Medulla oblongata (tissue), 1 donor: ENCODE measurements at regions not wholly inside any gene's neighbourhood (a gene's known extent, or its start where the extent isn't known, plus 50 kb on each side); places are given as distances from the start of the nearest gene placed in this dataset.
"Not testable (repeated sequence)": the region's sequence is repeated elsewhere in the genome, so short reads cannot be mapped to it uniquely, and the experiment has no call there.

Source experiments
- DNase-seq: peaks from one replicate; pipeline ENCODE4 v3.0.0-alpha.2; 2015; ENCODE audit errors: extremely low spot score

- DNase-seq = no peak
These were observed 132.6 kb upstream of the ASCC3 start for GRCh38 chr6:101013612-101014195.

- DNase-seq = no peak
These were observed 134.4 kb upstream of the ASCC3 start for GRCh38 chr6:101015541-101015940.

DNA sequence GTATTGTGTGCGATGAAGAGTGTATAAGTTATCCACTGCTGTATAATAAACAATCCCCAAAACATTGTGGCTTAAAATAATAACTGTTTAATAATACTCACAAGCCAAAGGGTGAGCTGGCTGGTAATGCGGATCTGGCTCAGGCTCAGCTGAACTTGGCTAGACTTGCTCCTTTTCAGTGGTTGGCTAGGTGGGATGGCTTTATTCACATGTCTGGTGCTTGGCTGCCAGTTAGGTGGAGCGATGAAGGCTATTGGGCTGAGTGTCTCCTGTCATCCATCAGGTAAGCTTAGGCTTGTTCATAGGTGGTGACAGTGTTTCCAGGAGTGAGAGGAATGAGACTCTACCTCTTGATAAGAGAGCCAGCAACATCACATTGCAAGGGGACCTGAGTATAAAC is 135.0 kb upstream of the ASCC3 start:
- no peak for DNase-seq

DNA sequence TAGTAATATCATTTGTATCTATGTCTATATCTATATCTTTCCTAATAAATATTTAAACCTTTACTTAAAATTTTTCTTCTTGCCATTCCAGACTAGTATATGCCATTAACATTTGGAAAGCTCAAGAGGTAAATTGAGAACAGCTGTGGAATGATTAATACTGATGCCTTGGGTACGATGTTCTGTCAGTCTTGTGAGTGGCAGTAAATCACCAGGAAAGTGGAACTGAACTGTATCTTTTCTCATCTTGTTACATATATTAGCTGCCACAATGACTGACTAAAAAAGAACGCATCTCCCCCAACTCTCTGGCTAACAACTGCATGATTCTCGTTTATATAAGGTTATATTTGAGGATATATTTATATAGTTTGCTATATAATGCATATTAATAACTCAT is 137.0 kb upstream of the ASCC3 start:
- no peak for DNase-seq

DNA sequence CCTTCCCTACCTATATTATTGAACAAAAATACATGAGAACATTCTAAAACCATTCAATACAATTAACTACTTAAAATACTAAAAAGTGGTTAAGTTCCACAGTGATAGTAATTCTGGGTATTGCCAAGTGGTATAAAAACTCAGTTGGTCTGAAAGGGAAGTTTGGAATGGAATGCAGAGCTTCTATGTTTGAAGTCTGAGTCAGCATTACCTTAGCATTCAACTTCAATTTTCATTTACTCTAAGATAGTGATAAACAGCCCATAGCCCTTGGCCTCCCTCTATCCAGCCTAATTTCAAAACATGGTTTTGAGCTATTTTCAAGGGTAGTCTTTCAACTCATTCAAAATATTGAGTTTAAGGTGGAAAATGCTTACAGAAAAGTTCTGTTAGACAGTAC is 140.4 kb upstream of the ASCC3 start:
- no peak for DNase-seq

GRCh38 chr6:101042966-101043365 is 161.8 kb upstream of the ASCC3 start:
- no peak for DNase-seq

- DNase-seq = no peak
These were observed 177.2 kb upstream of the ASCC3 start for GRCh38 chr6:101058296-101058695.

DNA sequence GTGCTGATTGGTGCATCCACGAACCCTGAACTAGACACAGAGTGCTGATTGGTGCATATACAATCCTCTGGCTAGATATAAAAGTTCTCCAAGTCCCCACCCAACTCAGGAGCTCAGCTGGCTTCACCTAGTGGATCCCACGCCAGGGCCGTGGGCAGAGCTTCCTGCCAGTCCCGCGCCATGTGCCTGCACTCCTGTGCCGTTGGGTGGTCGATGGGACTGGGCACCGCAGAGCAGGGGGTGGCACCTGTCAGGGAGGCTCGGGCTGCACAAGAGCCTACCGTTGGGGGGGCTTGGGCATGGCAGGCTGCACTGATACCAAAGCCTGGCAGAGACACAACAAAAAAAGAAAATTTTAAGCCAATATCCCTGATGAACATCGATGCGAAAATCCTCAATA is 185.4 kb upstream of the ASCC3 start:
- no peak for DNase-seq

GRCh38 chr6:101069191-101069795 is 188.2 kb upstream of the ASCC3 start:
- DNase-seq = no peak

GRCh38 chr6:101070044-101070608 is 189.0 kb upstream of the ASCC3 start:
- no peak for DNase-seq

DNA sequence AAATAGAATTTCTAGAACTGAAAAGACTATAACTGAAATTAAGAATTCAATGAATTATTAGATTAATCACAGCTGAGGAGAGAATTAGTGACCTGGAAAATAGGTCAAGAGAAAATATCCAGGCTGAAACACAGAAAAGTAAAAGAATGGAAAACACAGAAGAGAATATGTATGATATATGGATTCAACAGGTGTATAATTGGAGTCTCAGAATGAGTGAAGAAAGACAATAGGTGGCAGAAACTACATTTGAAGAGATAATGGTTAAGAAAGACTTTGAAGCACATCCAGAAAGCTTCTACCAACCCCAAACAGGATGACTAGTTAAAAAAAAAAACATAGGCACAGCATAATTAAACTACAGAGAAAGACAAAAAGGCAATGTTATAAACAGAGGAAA is 196.2 kb upstream of the ASCC3 start:
- DNase-seq = no peak

DNA sequence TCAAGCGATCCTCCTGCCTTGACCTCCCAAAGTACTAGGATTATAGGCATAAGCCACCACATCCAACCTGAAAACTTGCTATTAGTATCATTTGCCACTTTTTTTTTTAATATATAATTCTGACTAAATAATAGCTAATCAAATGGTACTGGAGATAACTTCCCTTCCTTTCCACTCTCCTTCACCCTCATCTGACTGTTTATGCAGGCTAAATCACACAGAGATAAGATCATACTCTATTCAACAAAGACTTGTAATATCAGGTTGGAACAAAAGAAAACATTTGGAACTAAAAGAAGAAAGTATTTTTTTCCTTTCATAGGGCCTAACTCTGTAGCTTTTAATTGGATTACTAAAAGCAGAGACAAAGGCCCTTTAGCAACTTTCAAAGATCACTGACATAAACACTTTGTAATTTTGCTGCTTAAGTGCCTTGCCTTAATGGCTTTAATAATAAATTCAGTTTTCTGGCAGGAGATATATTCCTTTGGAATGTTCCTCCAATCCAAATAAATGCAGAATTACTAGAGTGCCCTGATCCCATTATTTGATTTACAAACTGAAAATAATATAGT is 198.7 kb upstream of the ASCC3 start:
- DNase-seq = no peak

DNA sequence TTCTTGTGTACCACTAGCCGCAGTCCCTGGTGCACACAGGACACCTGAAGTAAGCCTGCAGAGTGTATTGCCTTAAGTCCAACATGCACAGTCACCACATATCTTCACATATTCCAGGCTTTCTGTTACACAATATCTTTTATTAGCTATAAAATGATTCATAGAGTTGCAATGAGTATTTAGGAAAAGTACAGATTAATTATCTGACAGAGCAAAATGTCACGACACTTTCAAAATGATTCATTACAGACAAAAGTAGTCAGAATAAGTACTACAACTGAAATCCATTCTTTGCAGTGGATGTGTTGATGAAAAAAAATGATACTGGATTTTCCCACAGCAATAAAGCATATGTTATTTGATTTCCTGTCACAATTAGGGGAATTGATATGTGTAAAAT is 199.5 kb upstream of the ASCC3 start:
- DNase-seq = no peak

DNA sequence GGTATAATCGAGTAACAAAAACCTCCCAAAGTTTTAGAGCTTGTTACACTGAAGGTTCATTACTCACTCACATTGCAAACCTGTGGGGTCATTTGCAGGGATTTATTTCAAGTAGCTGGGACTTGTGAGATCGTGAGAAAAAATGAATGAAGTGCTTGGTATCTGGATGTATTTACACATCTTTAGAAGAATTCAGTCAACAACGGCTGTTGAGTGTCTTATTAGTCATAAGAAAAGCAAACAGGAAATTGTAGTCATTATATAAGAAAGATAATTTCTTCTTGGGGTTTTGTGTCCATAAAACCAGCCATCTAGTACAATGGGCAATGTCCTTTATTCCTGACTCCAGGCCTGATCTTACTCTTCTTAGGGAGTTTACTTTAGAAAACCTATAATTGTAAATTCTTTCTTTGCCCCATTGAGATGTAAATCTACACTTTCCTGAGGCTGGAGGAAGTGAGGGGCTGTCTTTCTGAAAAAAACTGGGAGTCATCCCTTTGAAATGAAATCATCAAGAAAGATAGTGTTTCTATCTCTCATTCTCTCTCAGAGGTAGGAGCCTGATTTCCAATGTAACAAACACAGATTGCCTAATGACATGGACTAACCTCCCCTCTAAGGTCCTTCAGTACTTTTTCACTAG is 202.5 kb upstream of the ASCC3 start:
- DNase-seq = no peak

DNA sequence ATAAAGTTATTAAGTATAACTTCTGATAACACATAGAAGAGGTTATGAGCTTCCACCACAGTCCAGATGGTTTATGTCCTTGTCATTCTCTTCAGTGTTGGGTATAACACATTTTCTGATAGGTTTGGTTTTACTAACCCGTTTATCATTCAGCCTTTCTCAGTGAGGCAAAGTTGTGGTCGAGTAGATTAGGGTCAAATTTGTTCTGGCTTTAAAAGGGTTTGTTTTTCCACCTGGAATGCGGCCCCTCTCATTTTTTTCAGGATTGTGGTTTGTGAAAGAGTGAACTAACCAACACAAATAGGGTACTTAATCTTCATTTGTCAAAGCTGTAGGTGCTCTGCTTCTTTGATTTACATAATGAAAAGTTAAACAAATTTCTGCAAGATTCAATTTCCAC is 204.2 kb upstream of the ASCC3 start:
- no peak for DNase-seq

DNA sequence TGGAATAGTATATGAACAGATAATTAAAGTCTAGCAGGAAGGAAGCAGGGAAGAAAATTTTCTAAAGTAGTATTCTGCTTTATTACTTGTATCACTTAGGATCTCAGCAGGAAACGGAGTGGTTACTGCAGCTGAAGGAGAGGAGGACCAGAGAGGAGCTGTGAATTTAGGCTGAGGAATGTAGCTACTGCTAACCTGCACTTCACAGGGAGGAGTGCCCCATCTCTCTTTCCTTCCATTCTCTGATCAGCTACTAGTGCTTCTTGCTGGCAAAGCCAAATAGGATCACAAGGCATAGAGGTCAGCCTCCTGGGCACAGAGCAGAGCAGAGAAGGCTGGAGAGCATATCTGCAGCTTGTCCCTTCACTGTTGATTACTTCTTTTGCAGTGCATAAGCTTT is 205.3 kb upstream of the ASCC3 start:
- no peak for DNase-seq

GRCh38 chr6:101088594-101088993 is 207.5 kb upstream of the ASCC3 start:
- no peak for DNase-seq

DNA sequence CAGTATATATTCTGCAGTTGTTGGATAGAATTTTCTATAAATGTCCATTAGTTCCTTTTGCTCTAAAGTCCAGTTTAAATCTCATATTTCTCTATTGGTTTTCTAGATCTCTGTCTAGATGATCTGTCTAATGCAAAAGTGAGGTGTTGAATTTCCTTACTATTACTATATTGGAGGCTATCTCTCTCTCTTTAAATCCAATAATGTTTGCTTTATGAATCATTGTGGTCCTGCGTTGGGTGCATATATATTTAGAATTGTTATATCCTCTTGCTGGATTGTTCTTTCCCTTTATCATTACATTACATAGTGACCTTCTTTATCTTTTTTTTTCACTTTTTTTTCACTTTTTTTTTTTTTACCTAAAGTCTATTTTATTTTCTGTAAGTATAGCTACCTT is 208.5 kb upstream of the ASCC3 start:
- no peak for DNase-seq

DNA sequence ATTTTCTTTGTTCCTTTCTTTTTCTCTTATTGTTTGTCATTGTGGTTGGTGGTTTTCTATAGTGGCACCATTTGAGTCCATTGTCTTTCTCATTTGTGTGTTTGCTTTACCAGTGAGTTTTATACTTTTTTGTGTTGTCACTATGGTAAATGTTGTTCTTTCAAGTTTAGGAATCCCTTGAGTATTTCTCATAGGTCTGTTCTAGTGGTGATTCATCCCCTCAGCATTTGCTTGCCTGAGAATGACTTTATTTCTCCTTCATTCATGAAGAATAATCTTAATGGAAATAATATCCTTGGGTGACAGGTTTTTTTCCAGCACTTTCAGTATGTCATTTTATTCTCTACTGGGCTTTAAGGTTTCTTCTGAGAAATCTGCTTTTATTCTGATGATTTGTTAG is 209.2 kb upstream of the ASCC3 start:
- DNase-seq = no peak

DNA sequence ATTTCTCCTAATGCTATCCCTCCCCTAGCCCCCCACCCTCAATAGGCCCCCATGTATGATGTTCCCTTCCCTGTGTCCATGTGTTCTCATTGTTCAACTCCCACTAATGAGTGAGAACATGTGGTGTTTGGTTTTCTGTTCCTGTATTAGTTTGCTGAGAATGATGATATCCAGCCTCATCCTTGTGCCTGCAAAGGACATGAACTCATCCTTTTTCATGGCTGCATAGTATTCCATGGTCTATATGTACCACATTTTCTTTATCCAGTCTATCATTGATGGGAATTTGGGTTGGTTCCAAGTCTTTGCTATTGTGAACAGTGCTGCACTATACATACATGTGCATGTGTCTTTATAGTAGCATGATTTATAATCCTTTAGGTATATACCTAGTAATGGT is 217.5 kb upstream of the ASCC3 start:
- not testable (repeated sequence) for DNase-seq

DNA sequence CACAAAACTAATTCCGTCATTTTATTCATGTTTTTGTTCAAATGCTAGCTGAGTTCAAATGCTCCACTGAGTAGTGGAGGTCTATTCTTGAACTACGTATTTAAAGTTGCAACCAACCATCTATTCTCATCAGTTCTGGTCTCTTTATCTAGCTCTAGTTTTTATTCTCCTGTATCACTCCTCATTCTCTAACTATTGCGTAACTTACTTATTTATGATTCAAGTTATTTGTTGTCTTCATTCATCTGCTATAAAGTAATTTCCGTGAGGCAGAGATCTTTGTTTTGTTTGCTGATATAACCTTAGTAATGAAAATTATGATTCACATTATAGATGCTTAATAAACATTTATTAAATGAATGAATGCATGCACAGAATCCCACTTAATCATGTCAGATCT is 221.6 kb upstream of the ASCC3 start:
- no peak for DNase-seq

- DNase-seq = no peak
These were observed 227.2 kb upstream of the ASCC3 start for GRCh38 chr6:101108286-101108685.

DNA sequence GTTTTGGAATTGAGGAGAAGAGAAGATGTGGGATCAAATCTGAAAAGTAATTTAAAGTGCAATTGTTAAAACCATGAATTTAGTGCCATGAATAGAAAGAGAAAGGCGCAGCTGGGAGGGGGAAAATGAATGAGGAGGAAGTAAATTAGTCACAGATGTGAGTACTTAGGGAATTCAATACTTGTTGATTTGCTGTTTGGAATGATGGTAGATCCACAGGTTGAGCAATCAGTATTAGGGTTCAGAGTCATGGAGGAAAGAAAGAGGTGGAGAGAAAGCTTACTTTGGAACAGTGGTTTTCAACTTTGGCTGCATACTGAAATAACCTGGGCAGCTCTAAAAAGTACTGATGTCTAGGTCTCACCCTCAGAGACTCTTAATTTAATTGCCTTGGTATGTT is 229.7 kb upstream of the ASCC3 start:
- DNase-seq = no peak
